ENCODE measurements at regions not wholly inside any gene's neighbourhood (a gene's known extent, or its start where the extent isn't known, plus 50 kb on each side); places are given as distances from the start of the nearest gene placed in this dataset.

- H3K4me1 Mint-ChIP-seq (ENCODE audit: low read depth): no peaks in the 10 kb centered on the region
- ATAC-seq: no peak
- no peak overlapping the region for H3K4me3 Mint-ChIP-seq
- DNase-seq: no peak
- no peak overlapping the region for H3K27ac Mint-ChIP-seq
- H3K27me3 Mint-ChIP-seq: no peaks in the 10 kb centered on the region
- H3K9me3 Mint-ChIP-seq: peaks cover 3% of the 10 kb centered on the region
- ChIA-PET POLR2A (no interaction called here), CTCF (no interaction called here)
- intact Hi-C loops (cut with micrococcal nuclease): no loop called here
- TF ChIP-seq CTCF (IDR thresholded peaks at IDR 0.05): no peak
- H3K36me3 Mint-ChIP-seq (ENCODE audit: low read depth): no peaks in the 10 kb centered on the region
Measured at GRCh38 chr11:38206663-38207062, 1608.6 kb upstream of the RAG2 start.

- CTCF ChIA-PET: no interaction called here
- no peak for DNase-seq
- POLR2A ChIA-PET: no interaction called here
- Mint-ChIP-seq H3K36me3 (ENCODE audit: low read depth) (no peaks in the 10 kb centered on the region), H3K4me3 (no peak overlapping the region), H3K27ac (no peak overlapping the region), H3K27me3 (no peaks in the 10 kb centered on the region), H3K4me1 (ENCODE audit: low read depth) (no peaks in the 10 kb centered on the region), H3K9me3 (peaks cover 3% of the 10 kb centered on the region)
- intact Hi-C loops (cut with micrococcal nuclease): no loop called here
- TF ChIP-seq CTCF (IDR thresholded peaks at IDR 0.05): no peak
- ATAC-seq: no peak
Measured at GRCh38 chr11:38191101-38191500, 1593.1 kb upstream of the RAG2 start.

- no peak overlapping the region for H3K27ac Mint-ChIP-seq
- ChIA-PET CTCF (no interaction called here), POLR2A (no interaction called here)
- ATAC-seq: no peak
- no peak overlapping the region for H3K4me3 Mint-ChIP-seq
- intact Hi-C loops (cut with micrococcal nuclease): no loop called here
- H3K36me3 Mint-ChIP-seq (ENCODE audit: low read depth): no peaks in the 10 kb centered on the region
- H3K4me1 Mint-ChIP-seq (ENCODE audit: low read depth): no peaks in the 10 kb centered on the region
- no peak for TF ChIP-seq CTCF (IDR thresholded peaks at IDR 0.05)
- peaks cover 15% of the 10 kb centered on the region for H3K9me3 Mint-ChIP-seq
- no peaks in the 10 kb centered on the region for H3K27me3 Mint-ChIP-seq
- DNase-seq: no peak
Measured at GRCh38 chr11:38182126-38182866, 1584.3 kb upstream of the RAG2 start.

GRCh38 chr11:38176686-38177322 is 1578.8 kb upstream of the RAG2 start:
- intact Hi-C loops (cut with micrococcal nuclease): no loop called here
- no peak overlapping the region for H3K4me3 Mint-ChIP-seq
- CTCF ChIA-PET: no interaction called here

More at GRCh38 chr11:38176686-38177322, 1578.8 kb upstream of the RAG2 start:
- TF ChIP-seq CTCF (IDR thresholded peaks at IDR 0.05): no peak
- Mint-ChIP-seq H3K36me3 (ENCODE audit: low read depth) (no peaks in the 10 kb centered on the region), H3K27me3 (no peaks in the 10 kb centered on the region), H3K4me1 (ENCODE audit: low read depth) (no peaks in the 10 kb centered on the region), H3K27ac (no peak overlapping the region), H3K9me3 (peaks cover 10% of the 10 kb centered on the region)
- ATAC-seq (no peak), DNase-seq (no peak)
- POLR2A ChIA-PET: no interaction called here

Data from activated CD8-positive, alpha-beta T cell treated with anti-CD3 and anti-CD28 coated beads for 36 hours (primary cell).